ENCODE measurements at regions not wholly inside any gene's neighbourhood (a gene's known extent, or its start where the extent isn't known, plus 50 kb on each side); places are given as distances from the start of the nearest gene placed in this dataset.

DNA sequence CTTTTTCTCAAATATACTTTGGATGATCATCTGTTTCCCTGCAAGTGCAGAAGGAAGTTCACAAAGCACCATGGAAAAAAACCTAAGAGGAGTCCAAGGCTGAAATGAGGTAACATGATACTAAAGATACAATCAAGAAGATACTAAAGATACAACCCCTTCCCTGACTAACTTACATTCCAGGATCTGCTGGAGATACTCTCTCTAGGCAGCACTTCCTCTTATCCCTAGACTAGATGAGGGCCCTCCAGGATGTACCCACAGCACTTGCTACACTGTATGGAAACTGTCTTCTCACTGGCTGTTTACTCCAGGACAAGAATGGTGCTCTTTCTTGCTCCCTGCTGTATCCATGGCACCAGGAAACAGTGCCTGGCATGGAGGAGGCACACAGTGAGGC, 116.4 kb upstream of the NFE2L3 start:
- H3K27me3 ChIP-seq = no peaks in the 10 kb centered on the region
- H3K27ac ChIP-seq = no peak overlapping the region
- H3K36me3 ChIP-seq = no peaks in the 10 kb centered on the region
- DNase-seq (no peak), FAIRE-seq (no peak), ATAC-seq (no peak)
- TF ChIP-seq, protein P1, sequence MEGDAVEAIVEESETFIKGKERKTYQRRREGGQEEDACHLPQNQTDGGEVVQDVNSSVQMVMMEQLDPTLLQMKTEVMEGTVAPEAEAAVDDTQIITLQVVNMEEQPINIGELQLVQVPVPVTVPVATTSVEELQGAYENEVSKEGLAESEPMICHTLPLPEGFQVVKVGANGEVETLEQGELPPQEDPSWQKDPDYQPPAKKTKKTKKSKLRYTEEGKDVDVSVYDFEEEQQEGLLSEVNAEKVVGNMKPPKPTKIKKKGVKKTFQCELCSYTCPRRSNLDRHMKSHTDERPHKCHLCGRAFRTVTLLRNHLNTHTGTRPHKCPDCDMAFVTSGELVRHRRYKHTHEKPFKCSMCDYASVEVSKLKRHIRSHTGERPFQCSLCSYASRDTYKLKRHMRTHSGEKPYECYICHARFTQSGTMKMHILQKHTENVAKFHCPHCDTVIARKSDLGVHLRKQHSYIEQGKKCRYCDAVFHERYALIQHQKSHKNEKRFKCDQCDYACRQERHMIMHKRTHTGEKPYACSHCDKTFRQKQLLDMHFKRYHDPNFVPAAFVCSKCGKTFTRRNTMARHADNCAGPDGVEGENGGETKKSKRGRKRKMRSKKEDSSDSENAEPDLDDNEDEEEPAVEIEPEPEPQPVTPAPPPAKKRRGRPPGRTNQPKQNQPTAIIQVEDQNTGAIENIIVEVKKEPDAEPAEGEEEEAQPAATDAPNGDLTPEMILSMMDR (IDR thresholded peaks at IDR 0.05) = no peak
- intact Hi-C loops (cut with DNase I) = no loop called here
- H3K4me1 ChIP-seq = no peaks in the 10 kb centered on the region
- H3K4me3 ChIP-seq = no peak overlapping the region
- H3K9me3 ChIP-seq = no peaks in the 10 kb centered on the region

DNA sequence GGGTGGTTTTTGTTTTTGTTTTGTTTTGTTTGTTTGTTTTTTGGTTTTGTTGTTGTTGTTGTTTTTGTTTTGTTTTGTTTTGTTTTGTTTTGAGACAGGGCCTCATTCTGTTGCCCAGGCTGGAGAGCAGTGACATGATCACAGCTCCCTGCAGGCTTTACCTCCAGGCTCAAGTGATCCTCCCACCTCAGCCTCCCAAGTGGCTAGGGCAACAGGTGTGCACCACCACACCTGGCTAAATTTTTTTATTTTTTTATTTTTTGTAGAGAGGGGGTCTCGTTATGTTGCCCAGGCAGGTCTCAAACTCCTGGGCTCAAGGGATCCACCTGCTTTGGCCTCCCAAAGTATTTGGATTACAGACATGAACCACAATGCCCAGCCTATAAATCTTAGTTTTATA, 115.9 kb upstream of the NFE2L3 start:
- TF ChIP-seq, protein P1 (IDR thresholded peaks at IDR 0.05) = no peak
- Histone ChIP-seq H3K36me3 (no peaks in the 10 kb centered on the region), H3K4me1 (no peaks in the 10 kb centered on the region), H3K27ac (no peak overlapping the region), H3K9me3 (no peaks in the 10 kb centered on the region), H3K4me3 (no peak overlapping the region), H3K27me3 (no peaks in the 10 kb centered on the region)
- ATAC-seq = no peak
- intact Hi-C loops (cut with DNase I) = no loop called here
- no peak for FAIRE-seq
- no peak for DNase-seq
- 93 to 96% methylated on average over 1 of the region's 1 CpG for WGBS, 2 donors

DNA sequence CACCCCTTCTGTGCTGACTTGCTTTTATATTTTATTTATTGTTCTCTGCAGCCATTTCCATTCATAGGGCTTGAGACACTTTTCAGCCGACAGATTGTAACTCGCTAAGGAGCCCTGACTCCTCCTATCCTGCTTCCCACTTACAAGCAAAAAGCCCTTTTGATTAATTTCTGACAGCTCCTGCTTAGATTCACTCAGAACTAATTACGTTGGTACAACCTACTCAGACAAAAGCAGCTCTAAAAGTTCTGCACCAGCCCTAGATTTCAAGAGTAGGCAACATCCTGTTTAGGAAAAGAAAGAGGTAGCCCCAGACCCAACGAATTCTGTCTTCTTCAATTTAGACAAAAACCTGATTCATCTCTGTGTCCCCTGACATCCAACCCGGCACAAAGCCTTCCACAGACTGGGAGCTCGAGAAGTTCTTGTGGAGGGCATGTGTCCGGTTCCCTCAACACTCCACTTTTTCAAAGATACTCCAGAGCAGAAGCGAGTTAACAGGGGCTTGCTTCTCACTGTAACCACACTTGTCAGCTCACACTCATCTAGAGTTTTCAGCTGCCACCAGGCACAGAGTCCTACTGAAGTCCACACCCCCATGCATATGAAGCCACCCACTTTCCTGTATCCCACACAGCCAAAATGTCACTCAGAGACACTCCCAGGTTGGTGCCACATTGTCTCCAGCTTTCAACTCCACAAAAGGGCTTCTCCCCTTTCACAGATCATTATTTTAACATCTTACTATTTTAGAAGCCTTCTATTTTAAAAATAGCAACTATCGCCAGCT, 113.6 kb upstream of the NFE2L3 start:
- FAIRE-seq (no peak), ATAC-seq (no peak), DNase-seq (no peak)
- no peaks in the 10 kb centered on the region for H3K36me3 ChIP-seq
- H3K4me1 ChIP-seq = no peaks in the 10 kb centered on the region
- H3K27ac ChIP-seq = no peak overlapping the region
- H3K9me3 ChIP-seq = no peaks in the 10 kb centered on the region
- TF ChIP-seq, protein P1 (IDR thresholded peaks at IDR 0.05) = no peak
- intact Hi-C loops (cut with DNase I) = no loop called here
- 66 to 67% methylated on average over 9 of the region's 9 CpGs for WGBS, 2 donors
- H3K4me3 ChIP-seq = no peak overlapping the region
- H3K27me3 ChIP-seq = no peaks in the 10 kb centered on the region

DNA sequence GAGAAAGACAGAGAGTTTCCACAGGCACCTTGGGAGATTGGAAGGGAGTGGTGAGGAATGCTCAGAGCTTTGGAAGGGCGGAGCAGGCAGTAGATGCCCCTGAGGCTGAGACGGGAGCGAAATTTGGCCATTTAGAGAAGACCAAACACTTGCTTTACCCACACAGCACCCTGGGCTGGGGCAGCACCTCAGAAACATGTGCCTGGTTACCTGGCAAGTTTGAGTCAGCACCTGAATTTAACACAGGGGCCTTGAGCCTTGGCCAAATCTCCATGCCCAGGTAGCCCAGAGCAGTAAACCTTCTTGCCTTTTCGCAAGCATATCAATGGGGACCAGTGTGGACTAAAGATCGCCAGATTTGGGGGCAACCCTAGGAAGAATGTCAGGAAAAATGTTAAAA, 111.9 kb upstream of the NFE2L3 start:
- FAIRE-seq (no peak), ATAC-seq (peak in 3 of 4 donors; percentile 36 to 91 (median 72)), DNase-seq (peak in 1 of 6 donors; percentile 36)
- Histone ChIP-seq H3K9me3 (no peaks in the 10 kb centered on the region), H3K4me3 (no peak overlapping the region), H3K4me1 (no peaks in the 10 kb centered on the region), H3K27me3 (no peaks in the 10 kb centered on the region), H3K36me3 (no peaks in the 10 kb centered on the region), H3K27ac (no peak overlapping the region)
- 73 to 85% methylated on average over 5 of the region's 5 CpGs for WGBS, 2 donors
- TF ChIP-seq, protein P1 (IDR thresholded peaks at IDR 0.05) = no peak
- intact Hi-C loops (cut with DNase I) = no loop called here

DNA sequence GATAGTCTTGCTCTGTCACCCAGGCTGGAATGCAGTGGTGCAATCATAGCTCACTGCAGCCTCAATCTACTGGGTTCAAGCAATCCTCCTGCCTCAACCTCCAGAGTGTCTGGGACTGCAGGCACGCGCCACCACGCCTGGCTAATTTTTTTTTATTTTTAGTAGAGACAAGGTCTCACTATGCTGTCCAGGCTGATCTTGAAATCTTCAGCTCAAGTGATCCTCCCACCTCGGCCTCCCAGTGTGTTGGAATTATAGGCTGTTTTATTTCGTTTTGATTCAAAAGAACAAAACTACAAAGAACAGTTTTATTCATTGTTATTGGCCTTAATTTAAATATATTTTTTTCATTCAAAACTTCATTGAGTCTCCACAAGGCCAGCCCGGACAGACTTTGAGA, 109.8 kb upstream of the NFE2L3 start:
- no peak for ATAC-seq
- TF ChIP-seq, protein P1 (IDR thresholded peaks at IDR 0.05) = no peak
- 84% methylated on average over 6 of the region's 6 CpGs for WGBS, 2 donors

More for the DNA sequence above, 109.8 kb upstream of the NFE2L3 start:
- FAIRE-seq (no peak), DNase-seq (no peak)
- no peaks in the 10 kb centered on the region for H3K36me3 ChIP-seq
- intact Hi-C loops (cut with DNase I) = no loop called here
- H3K27me3 ChIP-seq = no peaks in the 10 kb centered on the region
- peaks cover 0 to 12% (median 3%) of the 10 kb centered on the region in 3 donors for H3K4me1 ChIP-seq
- H3K27ac ChIP-seq = no peak overlapping the region
- no peaks in the 10 kb centered on the region for H3K9me3 ChIP-seq
- H3K4me3 ChIP-seq = no peak overlapping the region
